MM.1S (cell line): ENCODE measurements at regions not wholly inside any gene's neighbourhood (a gene's known extent, or its start where the extent isn't known, plus 50 kb on each side); places are given as distances from the start of the nearest gene placed in this dataset.

Experiments used
- EZH2 ChIP-seq: fragments of 300-600 bp; sonication (generic); optimal IDR thresholded peaks from 2 replicates; pipeline ENCODE3; 2017; ENCODE audit warnings: low read depth, mild to moderate bottlenecking, antibody characterized with exemption, low read length, mixed read lengths
- TF ChIP-seq, protein P1 (sequence below): fragments of 300-600 bp; sonication (generic); IDR thresholded peaks from 2 replicates; pipeline ENCODE4 v1.5.1; 2016; ENCODE audit warnings: antibody characterized with exemption, low read length, mixed read lengths

DNA sequence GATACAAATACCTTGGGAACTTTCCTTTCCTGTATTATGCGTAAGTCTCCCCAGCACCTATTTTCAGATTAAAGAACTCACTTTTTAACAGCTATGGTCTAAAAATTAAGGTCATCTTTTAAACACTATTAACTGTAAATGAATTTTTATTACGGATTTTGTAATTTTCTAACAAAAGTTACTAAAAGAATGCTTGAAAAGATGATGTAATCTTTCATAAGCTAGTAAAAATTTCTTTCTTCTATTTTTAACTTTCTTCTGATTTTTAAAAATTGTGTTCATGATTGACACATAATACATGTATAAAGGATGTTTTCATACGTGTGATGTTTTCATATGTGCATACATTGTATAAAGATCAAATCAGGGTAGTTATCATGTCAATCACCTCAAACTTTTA lies 291.2 kb upstream of the MBL2 start:
- TF ChIP-seq, protein P1, sequence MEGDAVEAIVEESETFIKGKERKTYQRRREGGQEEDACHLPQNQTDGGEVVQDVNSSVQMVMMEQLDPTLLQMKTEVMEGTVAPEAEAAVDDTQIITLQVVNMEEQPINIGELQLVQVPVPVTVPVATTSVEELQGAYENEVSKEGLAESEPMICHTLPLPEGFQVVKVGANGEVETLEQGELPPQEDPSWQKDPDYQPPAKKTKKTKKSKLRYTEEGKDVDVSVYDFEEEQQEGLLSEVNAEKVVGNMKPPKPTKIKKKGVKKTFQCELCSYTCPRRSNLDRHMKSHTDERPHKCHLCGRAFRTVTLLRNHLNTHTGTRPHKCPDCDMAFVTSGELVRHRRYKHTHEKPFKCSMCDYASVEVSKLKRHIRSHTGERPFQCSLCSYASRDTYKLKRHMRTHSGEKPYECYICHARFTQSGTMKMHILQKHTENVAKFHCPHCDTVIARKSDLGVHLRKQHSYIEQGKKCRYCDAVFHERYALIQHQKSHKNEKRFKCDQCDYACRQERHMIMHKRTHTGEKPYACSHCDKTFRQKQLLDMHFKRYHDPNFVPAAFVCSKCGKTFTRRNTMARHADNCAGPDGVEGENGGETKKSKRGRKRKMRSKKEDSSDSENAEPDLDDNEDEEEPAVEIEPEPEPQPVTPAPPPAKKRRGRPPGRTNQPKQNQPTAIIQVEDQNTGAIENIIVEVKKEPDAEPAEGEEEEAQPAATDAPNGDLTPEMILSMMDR = no peak
- no peak for TF ChIP-seq EZH2
